Gastroesophageal sphincter (tissue), 4 donors: ENCODE measurements at regions not wholly inside any gene's neighbourhood (a gene's known extent, or its start where the extent isn't known, plus 50 kb on each side); places are given as distances from the start of the nearest gene placed in this dataset.

Experiments
- ATAC-seq: fragments of 150-250 bp; one replicate; pipeline ENCODE4 v1.9.1; 2016; ENCODE audit warnings: mild to moderate bottlenecking, moderate library complexity
- H3K27ac ChIP-seq, 4 donors: fragments of 200-600 bp; sonication (generic) in 3 of 4; 1 replicate in 3 of 4; 2 replicates in 1 of 4; pipeline ENCODE4 v1.5.1; 2016 to 2019
- H3K27me3 ChIP-seq: fragments of 200-600 bp; sonication (generic); one replicate; pipeline ENCODE4 v1.5.1; 2019
- H3K36me3 ChIP-seq, 2 donors: fragments of 200-600 bp; sonication (generic); one replicate each; pipeline ENCODE4 v1.5.1; 2019; ENCODE audit warnings: control low read depth in 1 of 2
- H3K4me1 ChIP-seq, 3 donors: fragments of 200-600 bp; sonication (generic); 1 replicate in 2 of 3; 2 replicates in 1 of 3; pipeline ENCODE4 v1.5.1; 2016 to 2019; ENCODE audit warnings: control low read depth in 2 of 3
- H3K4me3 ChIP-seq, 2 donors: fragments of 200-600 bp; sonication (generic); one replicate each; pipeline ENCODE4 v1.5.1; 2019; ENCODE audit warnings: mild to moderate bottlenecking in 1 of 2, moderate library complexity in 1 of 2
- H3K9me3 ChIP-seq, 3 donors: fragments of 200-600 bp; sonication (generic); one replicate each; pipeline ENCODE4 v1.5.1; 2017 to 2019; ENCODE audit warnings: control low read depth in 2 of 3
- CTCF ChIP-seq, 4 experiments: fragments of 200-600 bp in 2 of 4; fragments of 450-650 bp in 2 of 4; sonication (generic) in 1 of 4; IDR thresholded peaks; one replicate each; pipeline ENCODE4 v1.5.1; 2017 to 2019; ENCODE audit warnings: antibody characterized with exemption in 4 of 4, mild to moderate bottlenecking in 2 of 4, moderate library complexity in 2 of 4
- EP300 ChIP-seq: sonication (generic); formaldehyde crosslinking; IDR thresholded peaks from one replicate; pipeline ENCODE4 v1.6.1; 2017; ENCODE audit warnings: antibody characterized with exemption, mild to moderate bottlenecking
- POLR2A ChIP-seq, 2 donors: fragments of 450-650 bp; IDR thresholded peaks; one replicate each; pipeline ENCODE4 v1.6.1; 2017; ENCODE audit warnings: antibody characterized with exemption in 2 of 2, mild to moderate bottlenecking in 2 of 2, moderate library complexity in 1 of 2
- POLR2AphosphoS5 ChIP-seq: sonication (generic); formaldehyde crosslinking; IDR thresholded peaks from one replicate; pipeline ENCODE4 v1.6.1; 2017; ENCODE audit warnings: antibody characterized with exemption
- WGBS, 2 donors: methylation state at CpG; one replicate each; pipeline ENCODE4 v1.1.5; 2018; ENCODE audit warnings: low coverage in 1 of 2; 5-methylcytosine and 5-hydroxymethylcytosine counted together

- Histone ChIP-seq H3K27me3 (no peaks in the 10 kb centered on the region), H3K36me3 (no peaks in the 10 kb centered on the region), H3K27ac (peak overlapping the region in 3 of 4 donors; percentile 55 to 68 (median 59)), H3K9me3 (no peaks in the 10 kb centered on the region), H3K4me1 (peaks cover 0 to 6% (median 4%) of the 10 kb centered on the region in 3 donors), H3K4me3 (no peak overlapping the region)
- 85% methylated on average over 2 of the region's 3 CpGs; no CpG with 5 or more reads in 1 of the 2 donors for WGBS, 2 donors
- no peak for ATAC-seq
- TF ChIP-seq EP300 (no peak), CTCF (IDR thresholded peaks at IDR 0.05) (no peak), POLR2A (IDR thresholded peaks at IDR 0.05) (no peak), POLR2AphosphoS5 (no peak)
Observed at GRCh38 chr5:153901449-153901848, 137.3 kb downstream of the FAM114A2 start.

- Histone ChIP-seq H3K4me1 (peaks cover 0 to 6% (median 4%) of the 10 kb centered on the region in 3 donors), H3K27me3 (no peaks in the 10 kb centered on the region), H3K36me3 (no peaks in the 10 kb centered on the region), H3K4me3 (no peak overlapping the region), H3K9me3 (no peaks in the 10 kb centered on the region), H3K27ac (peak overlapping the region in 3 of 4 donors; percentile 55 to 68 (median 59))
- peak; percentile 48 for TF ChIP-seq POLR2AphosphoS5
- no peak for TF ChIP-seq EP300
- no peak for TF ChIP-seq POLR2A (IDR thresholded peaks at IDR 0.05)
- no peak for TF ChIP-seq CTCF (IDR thresholded peaks at IDR 0.05)
- ATAC-seq: peak; percentile 87
- 17 to 36% methylated on average over 3 of the region's 3 CpGs for WGBS, 2 donors
Observed at GRCh38 chr5:153900703-153901395, 137.9 kb downstream of the FAM114A2 start.

GRCh38 chr5:153899746-153900145 is 139.0 kb downstream of the FAM114A2 start:
- H3K4me1 ChIP-seq: peaks cover 0 to 6% (median 4%) of the 10 kb centered on the region in 3 donors
- TF ChIP-seq POLR2A (IDR thresholded peaks at IDR 0.05) (no peak), POLR2AphosphoS5 (no peak), CTCF (IDR thresholded peaks at IDR 0.05) (no peak)
- 81 to 90% methylated on average over 4 of the region's 4 CpGs for WGBS, 2 donors
- no peak for ATAC-seq
- no peaks in the 10 kb centered on the region for H3K27me3 ChIP-seq
- H3K36me3 ChIP-seq: no peaks in the 10 kb centered on the region
- no peaks in the 10 kb centered on the region for H3K9me3 ChIP-seq
- H3K4me3 ChIP-seq: no peak overlapping the region
- H3K27ac ChIP-seq: peak overlapping the region in 3 of 4 donors; percentile 0 to 37 (median 19)

- TF ChIP-seq CTCF (IDR thresholded peaks at IDR 0.05): no peak
- no peak for TF ChIP-seq POLR2AphosphoS5
- no peak for TF ChIP-seq POLR2A (IDR thresholded peaks at IDR 0.05)
- TF ChIP-seq EP300: no peak
- Histone ChIP-seq H3K9me3 (no peaks in the 10 kb centered on the region), H3K36me3 (no peaks in the 10 kb centered on the region), H3K27ac (no peak overlapping the region), H3K4me1 (peaks cover 0 to 5% (median 4%) of the 10 kb centered on the region in 3 donors), H3K4me3 (no peak overlapping the region), H3K27me3 (no peaks in the 10 kb centered on the region)
- no peak for ATAC-seq
Observed at GRCh38 chr5:153896701-153897100, 142.0 kb downstream of the FAM114A2 start.

GRCh38 chr5:153896117-153896516 is 142.6 kb downstream of the FAM114A2 start:
- Histone ChIP-seq H3K4me3 (no peak overlapping the region), H3K36me3 (no peaks in the 10 kb centered on the region), H3K27me3 (no peaks in the 10 kb centered on the region), H3K9me3 (no peaks in the 10 kb centered on the region), H3K4me1 (no peaks in the 10 kb centered on the region), H3K27ac (no peak overlapping the region)
- TF ChIP-seq CTCF (IDR thresholded peaks at IDR 0.05): no peak
- no peak for TF ChIP-seq POLR2AphosphoS5
- no peak for TF ChIP-seq POLR2A (IDR thresholded peaks at IDR 0.05)
- TF ChIP-seq EP300: no peak
- 72 to 76% methylated on average over 2 of the region's 2 CpGs for WGBS, 2 donors
- ATAC-seq: no peak
